ENCODE measurements at regions not wholly inside any gene's neighbourhood (a gene's known extent, or its start where the extent isn't known, plus 50 kb on each side); places are given as distances from the start of the nearest gene placed in this dataset.

DNA sequence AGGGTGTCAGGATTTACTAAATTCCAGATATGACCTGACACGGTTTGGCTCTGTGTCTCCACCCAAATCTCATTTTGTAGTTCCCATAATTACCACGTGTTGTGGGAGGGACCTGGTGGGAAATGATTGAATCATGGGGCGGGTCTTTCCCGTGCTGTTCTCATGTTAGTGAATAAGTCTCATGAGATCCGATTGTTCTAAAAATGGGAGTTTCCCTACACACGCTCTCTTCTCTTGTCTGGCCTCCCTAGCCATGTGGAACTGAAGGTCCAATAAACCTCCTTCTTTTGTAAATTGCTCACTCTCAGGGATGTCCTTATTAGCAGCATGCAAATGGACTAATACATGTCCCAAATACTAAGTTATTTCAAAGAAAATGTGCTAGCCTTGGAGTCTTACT, 121.1 kb downstream of the CENPW start:
- no peaks in the 10 kb centered on the region for H3K27me3 ChIP-seq (ENCODE audit: control insufficient read depth, insufficient read depth, low read length)
- DNase-seq (ENCODE audit: low read depth): no peak
- TF ChIP-seq, protein P1, sequence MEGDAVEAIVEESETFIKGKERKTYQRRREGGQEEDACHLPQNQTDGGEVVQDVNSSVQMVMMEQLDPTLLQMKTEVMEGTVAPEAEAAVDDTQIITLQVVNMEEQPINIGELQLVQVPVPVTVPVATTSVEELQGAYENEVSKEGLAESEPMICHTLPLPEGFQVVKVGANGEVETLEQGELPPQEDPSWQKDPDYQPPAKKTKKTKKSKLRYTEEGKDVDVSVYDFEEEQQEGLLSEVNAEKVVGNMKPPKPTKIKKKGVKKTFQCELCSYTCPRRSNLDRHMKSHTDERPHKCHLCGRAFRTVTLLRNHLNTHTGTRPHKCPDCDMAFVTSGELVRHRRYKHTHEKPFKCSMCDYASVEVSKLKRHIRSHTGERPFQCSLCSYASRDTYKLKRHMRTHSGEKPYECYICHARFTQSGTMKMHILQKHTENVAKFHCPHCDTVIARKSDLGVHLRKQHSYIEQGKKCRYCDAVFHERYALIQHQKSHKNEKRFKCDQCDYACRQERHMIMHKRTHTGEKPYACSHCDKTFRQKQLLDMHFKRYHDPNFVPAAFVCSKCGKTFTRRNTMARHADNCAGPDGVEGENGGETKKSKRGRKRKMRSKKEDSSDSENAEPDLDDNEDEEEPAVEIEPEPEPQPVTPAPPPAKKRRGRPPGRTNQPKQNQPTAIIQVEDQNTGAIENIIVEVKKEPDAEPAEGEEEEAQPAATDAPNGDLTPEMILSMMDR (IDR thresholded peaks at IDR 0.05; ENCODE audit: insufficient read depth, low read length, poor library complexity, severe bottlenecking): no peak
- no peak overlapping the region for H3K4me3 ChIP-seq (ENCODE audit: low read depth, low read length)
- no peaks in the 10 kb centered on the region for H3K36me3 ChIP-seq (ENCODE audit: control insufficient read depth, insufficient read depth, low read length)

DNA sequence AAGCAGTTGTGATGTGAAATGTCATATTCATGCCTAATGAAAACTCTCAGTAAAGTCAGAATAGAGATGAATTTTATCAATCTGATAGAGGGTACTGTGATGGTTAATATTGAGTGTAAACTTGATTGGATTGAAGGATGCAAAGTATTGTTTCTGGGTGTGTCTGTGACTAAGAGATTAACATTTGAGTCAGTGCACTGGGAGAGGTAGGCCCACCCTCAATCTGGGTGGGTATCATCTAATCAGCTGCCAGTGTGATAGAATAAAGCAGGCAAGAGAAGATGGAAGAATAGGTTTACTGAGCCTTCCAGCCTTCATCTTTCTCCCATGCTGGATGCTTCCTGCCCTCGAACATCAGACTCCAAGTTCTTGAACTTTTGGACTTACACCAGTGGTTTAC, 124.3 kb downstream of the CENPW start:
- DNase-seq (ENCODE audit: low read depth): no peak
- Histone ChIP-seq H3K36me3 (ENCODE audit: control insufficient read depth, insufficient read depth, low read length) (no peaks in the 10 kb centered on the region), H3K27me3 (ENCODE audit: control insufficient read depth, insufficient read depth, low read length) (no peaks in the 10 kb centered on the region), H3K4me3 (ENCODE audit: low read depth, low read length) (no peak overlapping the region)
- TF ChIP-seq, protein P1 (IDR thresholded peaks at IDR 0.05; ENCODE audit: insufficient read depth, low read length, poor library complexity, severe bottlenecking): no peak

DNA sequence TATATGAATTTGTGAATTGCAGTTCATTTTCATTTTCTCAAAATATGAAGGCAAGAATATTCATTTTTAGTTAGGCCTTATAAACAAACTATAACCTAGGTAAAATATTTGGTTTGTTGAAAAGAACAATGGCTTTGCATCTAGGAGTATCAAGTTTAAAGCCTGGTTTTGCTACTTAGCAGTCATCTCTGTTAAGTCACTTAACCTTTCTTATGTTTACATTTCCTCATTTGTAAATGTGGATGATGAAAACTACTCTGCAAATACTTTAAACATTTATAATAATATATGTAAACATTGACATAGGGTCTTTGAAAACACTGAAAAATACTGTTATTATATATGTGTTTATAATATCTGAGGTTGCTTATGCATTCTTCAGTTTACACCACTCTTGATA, 135.5 kb downstream of the CENPW start:
- H3K27me3 ChIP-seq (ENCODE audit: control insufficient read depth, insufficient read depth, low read length): no peaks in the 10 kb centered on the region
- no peak overlapping the region for H3K4me3 ChIP-seq (ENCODE audit: low read depth, low read length)
- no peaks in the 10 kb centered on the region for H3K36me3 ChIP-seq (ENCODE audit: control insufficient read depth, insufficient read depth, low read length)
- DNase-seq (ENCODE audit: low read depth): no peak
- TF ChIP-seq, protein P1 (IDR thresholded peaks at IDR 0.05; ENCODE audit: insufficient read depth, low read length, poor library complexity, severe bottlenecking): no peak

DNA sequence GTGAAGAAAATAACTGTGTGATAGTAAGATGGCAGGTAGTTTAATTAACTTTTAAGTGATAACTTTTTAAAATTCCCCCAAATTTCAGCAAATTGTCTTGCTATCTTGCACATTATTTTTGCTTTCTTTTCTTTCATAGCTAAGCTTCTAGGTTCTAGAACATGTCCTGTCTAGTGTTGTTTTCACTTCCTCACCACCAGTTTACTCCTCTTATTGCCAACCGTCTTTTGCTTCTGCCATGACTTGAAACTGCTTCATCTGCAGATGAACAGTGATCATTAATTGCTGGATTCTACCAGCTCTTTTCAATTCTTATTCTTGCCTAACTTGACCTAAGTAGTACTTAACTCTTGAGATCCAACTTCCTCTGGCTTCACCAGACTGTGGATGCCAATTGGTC, 137.8 kb downstream of the CENPW start:
- DNase-seq (ENCODE audit: low read depth): no peak
- Histone ChIP-seq H3K27me3 (ENCODE audit: control insufficient read depth, insufficient read depth, low read length) (no peaks in the 10 kb centered on the region), H3K4me3 (ENCODE audit: low read depth, low read length) (no peak overlapping the region), H3K36me3 (ENCODE audit: control insufficient read depth, insufficient read depth, low read length) (no peaks in the 10 kb centered on the region)
- TF ChIP-seq, protein P1 (IDR thresholded peaks at IDR 0.05; ENCODE audit: insufficient read depth, low read length, poor library complexity, severe bottlenecking): no peak

DNA sequence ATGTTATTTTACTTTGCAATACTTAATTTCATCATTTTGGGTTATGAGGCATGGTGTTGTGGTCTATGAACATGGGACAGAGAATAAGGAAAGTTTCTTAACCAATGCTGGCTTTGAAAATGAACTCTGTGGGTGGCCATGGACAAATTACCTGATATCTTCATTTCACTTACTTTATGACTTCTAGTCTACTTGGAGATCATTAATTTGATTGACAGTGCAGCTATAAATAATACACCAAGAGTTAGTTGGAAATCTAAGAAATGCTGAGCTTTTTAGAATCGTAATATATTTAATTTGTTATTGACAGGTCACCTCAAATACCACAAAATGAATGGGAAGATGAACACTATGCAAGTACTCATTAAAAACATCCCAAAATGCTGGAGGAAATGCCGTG, 140.4 kb downstream of the CENPW start:
- no peak for DNase-seq (ENCODE audit: low read depth)
- TF ChIP-seq, protein P1 (IDR thresholded peaks at IDR 0.05; ENCODE audit: insufficient read depth, low read length, poor library complexity, severe bottlenecking): no peak
- Histone ChIP-seq H3K27me3 (ENCODE audit: control insufficient read depth, insufficient read depth, low read length) (no peaks in the 10 kb centered on the region), H3K4me3 (ENCODE audit: low read depth, low read length) (no peak overlapping the region), H3K36me3 (ENCODE audit: control insufficient read depth, insufficient read depth, low read length) (no peaks in the 10 kb centered on the region)

DNA sequence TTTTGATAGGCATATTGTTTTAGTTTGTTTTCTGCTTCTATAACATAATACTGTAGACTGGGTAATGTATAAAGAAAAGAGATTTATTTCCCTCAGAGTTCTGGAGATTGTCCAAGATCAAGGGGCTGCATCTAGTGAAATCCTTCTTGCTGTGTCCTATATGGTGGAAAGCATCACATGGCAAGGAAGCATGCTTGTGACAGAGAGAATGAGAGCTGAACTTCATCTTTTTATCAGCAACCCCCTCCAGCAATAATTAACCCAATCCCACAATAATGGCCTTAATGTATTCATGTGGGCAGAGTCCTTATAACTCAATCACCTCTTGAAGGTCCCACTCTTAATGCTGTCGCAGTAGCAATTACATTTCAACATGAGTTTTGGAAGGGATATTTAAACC, 141.4 kb downstream of the CENPW start:
- TF ChIP-seq, protein P1 (IDR thresholded peaks at IDR 0.05; ENCODE audit: insufficient read depth, low read length, poor library complexity, severe bottlenecking): no peak
- Histone ChIP-seq H3K36me3 (ENCODE audit: control insufficient read depth, insufficient read depth, low read length) (no peaks in the 10 kb centered on the region), H3K4me3 (ENCODE audit: low read depth, low read length) (no peak overlapping the region), H3K27me3 (ENCODE audit: control insufficient read depth, insufficient read depth, low read length) (no peaks in the 10 kb centered on the region)
- no peak for DNase-seq (ENCODE audit: low read depth)

Measured in kidney epithelial cell (primary cell).